ENCODE measurements at regions not wholly inside any gene's neighbourhood (a gene's known extent, or its start where the extent isn't known, plus 50 kb on each side); places are given as distances from the start of the nearest gene placed in this dataset.
"Not testable (repeated sequence)": the region's sequence is repeated elsewhere in the genome, so short reads cannot be mapped to it uniquely, and the experiment has no call there.

DNA sequence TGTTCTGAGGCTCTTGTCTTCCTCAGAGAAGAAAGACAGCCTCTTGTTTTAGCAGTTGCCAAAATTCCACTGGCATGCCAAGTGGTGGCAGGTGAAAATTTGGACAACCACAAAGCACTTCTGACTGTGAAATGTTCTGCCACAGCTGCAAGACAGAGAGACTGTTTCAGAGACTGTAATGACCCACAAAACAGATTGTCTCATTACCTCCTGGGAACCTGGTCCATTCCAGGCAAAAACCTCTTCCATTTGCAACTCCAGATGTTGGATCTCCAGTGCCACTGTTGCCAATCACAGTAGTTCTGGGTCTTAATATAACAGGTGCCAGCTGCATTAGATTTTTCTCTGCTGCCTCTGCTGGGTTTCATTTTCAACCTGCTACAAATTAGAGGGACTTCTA, 911.5 kb downstream of the UQCRFS1 start:
- DNase-seq: no peak

DNA sequence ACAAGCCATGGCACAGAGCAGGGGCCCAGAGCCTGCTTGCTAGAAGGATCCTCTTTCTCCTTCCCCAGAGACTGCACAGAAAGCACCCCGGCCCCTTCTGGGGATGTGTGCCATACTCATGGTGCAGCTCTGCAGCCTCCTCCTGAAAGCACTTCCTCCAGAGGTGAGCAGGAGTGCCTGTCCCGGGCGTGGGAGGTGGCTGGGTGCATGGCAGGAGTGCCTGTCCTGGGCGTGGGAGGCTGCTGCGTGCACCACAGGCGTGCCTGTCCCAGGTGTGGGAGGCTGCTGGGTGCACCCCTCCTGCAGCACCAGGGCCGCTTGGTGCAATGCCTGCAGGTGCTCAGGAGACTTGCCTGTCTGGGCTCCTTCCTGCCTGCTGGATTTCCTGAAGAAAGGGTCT, 913.3 kb downstream of the UQCRFS1 start:
- no peak for DNase-seq

GRCh38 chr19:28297586-28298157, 915.3 kb downstream of the UQCRFS1 start:
- no peak for DNase-seq

GRCh38 chr19:28297036-28297435, 915.9 kb downstream of the UQCRFS1 start:
- DNase-seq: no peak

DNA sequence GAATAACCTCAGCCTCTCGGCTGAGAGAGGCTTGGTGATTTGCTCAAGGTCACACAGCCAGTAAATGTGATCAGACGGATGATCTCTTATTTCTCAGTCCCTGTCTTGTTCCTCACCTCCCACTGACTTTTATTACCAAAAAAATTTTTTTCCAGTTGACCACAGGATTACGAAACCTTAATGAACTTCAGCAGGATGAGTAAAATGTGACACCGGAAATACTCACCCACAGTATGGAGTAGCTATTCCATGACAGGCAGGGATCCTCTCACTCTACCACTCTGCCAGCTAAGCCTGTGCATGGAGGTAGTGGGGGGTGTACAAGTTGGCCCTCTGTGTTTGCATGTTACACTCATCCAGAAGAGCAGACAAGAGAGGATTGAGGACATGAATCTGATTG, 916.4 kb downstream of the UQCRFS1 start:
- no peak for DNase-seq

- DNase-seq: not testable (repeated sequence)
Measured at GRCh38 chr19:28294975-28295374, 918.0 kb downstream of the UQCRFS1 start.

DNA sequence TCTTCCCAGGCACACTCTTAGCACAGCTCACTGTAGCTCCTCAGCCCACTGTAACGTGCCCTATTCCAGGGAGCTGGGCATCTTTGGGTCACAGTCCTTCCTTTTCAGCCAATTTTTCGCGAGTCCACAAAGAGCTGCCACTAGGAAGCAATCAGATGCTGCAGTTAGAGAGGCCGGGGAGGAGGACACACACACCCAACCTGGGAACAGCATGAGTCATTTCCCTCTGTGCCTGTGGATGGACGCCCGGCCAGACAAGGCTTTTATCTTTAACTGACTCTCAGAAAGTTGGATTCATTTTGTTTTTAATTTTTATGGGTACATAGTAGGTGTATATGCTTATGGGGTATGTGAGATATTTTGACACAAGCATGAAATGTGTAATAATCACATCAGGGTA, 918.6 kb downstream of the UQCRFS1 start:
- DNase-seq: no peak

- no peak for DNase-seq
Measured at GRCh38 chr19:28293685-28294084, 919.3 kb downstream of the UQCRFS1 start.

- DNase-seq: no peak
Measured at GRCh38 chr19:28292822-28293500, 920.0 kb downstream of the UQCRFS1 start.

DNA sequence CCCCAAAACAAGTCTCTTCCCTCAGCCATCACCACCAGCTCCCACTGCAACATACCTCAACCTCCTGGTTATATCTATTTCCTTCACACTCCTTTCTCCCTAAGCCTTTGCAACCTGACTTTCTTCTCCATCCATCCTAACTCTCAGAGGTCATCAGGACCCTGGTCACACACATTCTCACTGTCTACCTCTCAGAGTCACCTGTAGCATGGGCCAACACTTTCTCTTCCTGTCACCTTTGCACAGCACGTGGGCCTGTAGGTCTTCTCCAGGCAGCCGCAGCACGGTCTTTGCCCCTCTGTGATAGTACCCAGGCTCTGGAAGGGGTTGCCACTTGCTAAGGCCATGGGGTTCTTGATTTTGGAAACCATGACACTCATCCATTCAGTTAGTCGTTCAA, 921.1 kb downstream of the UQCRFS1 start:
- no peak for DNase-seq

DNA sequence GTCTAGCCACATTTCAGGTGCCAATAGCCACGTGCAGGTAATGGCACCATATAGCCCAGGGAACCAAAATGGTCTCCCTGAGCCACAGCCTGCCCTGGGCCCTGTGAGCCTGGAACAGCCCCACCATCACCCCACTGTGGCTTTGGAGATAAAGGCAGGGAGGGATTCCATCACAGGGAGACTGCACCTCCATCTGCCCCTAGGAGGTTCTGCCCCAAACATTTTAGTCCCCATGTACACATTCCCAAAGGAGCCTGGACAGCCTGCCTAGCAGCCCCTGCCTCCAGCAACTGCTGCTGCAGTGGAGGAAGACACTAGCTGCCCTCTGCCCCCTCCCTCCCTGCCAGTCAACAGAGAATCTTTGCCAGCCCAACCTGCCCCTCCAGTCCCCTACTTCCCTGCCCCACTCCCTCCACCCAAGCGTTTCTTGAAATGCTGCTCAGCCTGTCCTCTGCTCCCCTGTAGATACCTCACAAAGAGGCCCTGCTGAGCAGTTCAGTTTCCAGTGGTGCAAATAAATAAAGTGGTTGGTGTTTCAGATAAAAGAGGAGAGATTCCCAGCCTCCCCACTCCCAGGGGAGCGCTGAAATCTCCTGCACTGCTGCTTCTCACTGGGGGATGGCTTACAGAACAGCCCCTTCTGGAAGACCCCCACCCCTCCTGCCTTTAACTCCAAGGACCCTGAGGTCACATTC, 921.8 kb downstream of the UQCRFS1 start:
- no peak for DNase-seq

DNA sequence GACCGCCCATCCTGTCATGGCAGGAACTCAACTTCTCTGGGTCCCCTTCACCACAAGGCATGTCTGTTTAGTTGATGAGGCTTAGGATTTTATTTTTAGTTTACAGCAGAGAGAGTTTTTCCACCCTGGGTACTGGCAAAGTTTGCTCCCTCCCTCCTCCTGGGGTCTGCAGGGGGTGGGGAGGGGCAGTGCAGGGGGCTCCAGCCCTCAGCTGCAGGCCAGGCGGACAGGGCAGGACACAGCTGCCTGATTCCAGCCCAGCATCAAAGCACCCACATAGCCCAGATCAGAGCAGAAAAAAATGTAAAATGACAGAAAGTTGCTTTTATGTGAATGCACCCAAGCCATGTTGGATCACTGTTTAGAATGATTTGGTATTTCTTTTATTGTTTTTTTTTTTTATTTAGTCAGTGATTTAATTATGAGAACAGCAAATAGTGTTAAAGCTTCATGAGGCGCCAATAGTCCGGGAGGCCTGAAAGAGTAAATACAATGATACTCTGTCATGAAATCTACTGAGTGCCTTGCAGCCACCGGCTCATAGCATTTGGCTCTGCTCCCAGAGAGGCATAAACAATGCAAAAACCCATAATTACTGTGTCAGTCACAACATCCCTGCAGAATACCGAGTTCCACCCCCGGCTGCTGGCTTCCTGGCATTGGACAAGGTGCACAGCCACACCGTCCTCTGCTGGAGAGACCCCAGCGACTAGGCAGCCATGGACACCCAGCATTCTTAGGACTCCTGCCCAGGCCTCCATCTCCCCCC, 923.5 kb downstream of the UQCRFS1 start:
- no peak for DNase-seq

DNA sequence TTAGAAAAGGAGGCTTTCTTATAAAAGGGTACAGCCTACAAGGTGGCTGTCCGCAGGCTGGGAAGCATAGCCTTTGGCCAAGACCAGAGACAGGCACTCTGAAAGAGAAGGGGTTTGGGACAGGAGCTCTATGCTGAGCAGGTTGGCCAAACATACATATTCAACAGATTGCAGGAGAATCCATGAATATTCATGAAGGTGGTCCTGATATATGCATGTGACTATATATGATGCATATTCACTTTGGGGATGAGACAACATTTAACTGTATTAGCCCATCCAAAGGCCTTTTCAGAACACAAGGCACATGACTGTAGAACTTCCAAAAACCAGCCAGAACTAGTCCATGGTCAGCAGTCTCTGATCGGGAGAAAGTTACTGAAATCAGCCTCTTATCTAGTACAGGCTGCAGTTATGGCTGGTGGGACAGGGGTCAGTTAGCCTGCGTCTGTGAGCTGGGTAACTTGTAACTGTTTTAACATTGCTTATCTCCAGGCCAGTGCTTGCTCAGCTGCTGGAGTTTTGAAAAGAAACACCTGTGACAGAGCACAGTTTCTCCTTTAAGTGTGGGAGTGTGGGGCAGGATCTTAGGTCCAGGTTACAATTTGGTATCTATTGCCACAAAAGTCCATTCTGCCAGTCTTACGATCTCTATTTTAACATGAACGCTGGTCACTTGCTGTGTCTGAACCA, 924.2 kb downstream of the UQCRFS1 start:
- no peak for DNase-seq

DNA sequence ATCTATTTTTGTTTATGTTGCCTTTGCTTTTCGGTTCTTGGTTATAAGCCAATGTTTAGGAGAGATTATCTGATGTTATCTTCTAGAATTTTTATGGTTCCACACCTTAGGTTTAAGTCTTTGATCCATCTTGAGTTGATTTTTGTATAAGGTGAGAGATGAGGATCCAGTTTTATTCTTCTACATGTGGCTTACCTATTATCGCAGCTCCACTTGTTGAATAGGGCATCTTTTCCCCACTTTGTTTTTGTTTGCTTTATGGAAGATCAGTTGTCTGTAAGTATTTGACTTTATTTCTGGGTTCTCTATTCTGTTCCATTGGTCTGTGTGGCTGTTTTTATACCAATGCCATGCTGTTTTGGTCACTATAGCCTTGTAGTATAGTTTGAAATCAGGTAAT, 927.0 kb downstream of the UQCRFS1 start:
- no peak for DNase-seq

GRCh38 chr19:28285078-28285477, 927.9 kb downstream of the UQCRFS1 start:
- DNase-seq: no peak

DNA sequence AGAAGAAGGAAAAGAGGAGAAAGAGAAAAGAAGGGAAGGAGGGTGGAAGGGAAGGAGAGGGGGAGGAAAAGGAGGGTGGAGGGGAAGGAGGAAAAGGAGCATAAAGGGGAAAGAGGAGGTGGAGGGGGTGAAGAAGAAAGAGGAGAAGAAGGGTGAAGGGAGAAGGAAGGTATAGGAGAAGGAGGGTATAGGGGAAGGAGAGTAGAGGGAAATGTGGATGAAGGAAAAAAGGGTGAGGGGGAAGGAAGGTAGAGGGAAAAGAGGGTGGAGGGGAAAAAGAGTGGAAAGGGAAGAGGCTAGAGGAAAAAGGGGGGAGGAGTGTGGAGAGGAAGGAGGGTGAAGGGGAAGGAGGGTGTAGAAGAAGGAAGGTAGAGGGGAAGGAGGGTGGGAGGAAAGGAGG, 928.6 kb downstream of the UQCRFS1 start:
- no peak for DNase-seq

GRCh38 chr19:28283592-28283991, 929.4 kb downstream of the UQCRFS1 start:
- no peak for DNase-seq

DNA sequence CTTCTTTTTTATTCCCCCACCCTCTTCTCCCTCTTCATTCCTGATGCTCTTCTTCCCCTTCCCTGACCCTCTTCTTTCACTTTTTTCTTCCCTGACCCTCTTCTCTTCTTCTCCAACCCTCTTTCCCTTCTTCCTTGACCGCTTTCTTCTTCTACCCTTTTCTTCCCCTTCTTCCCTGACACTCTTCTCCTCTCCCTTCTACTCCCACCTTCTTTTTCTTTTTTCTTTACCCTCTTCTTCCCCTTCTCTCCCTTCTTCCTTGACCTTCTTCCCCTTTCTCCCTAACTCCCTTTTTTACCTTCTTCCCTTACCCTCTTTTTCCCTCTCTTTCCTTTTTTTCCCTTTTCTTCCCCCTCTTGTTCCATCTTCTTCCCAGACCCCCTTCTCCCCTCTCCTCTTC, 931.3 kb downstream of the UQCRFS1 start:
- DNase-seq: no peak

- DNase-seq: no peak
Measured at GRCh38 chr19:28264556-28264955, 948.4 kb downstream of the UQCRFS1 start.

GRCh38 chr19:28258829-28259228, 954.1 kb downstream of the UQCRFS1 start:
- DNase-seq: no peak

GRCh38 chr19:28257396-28257795, 955.6 kb downstream of the UQCRFS1 start:
- DNase-seq: no peak

GRCh38 chr19:28247243-28247642, 965.7 kb downstream of the UQCRFS1 start:
- DNase-seq: no peak

GRCh38 chr19:28245937-28246336, 967.0 kb downstream of the UQCRFS1 start:
- no peak for DNase-seq

Data from CD4-positive, alpha-beta T cell treated with Interleukin-21 for 1 hour (primary cell).